HepG2 (cell line): ENCODE measurements at regions not wholly inside any gene's neighbourhood (a gene's known extent, or its start where the extent isn't known, plus 50 kb on each side); places are given as distances from the start of the nearest gene placed in this dataset.

ENCODE experiments used
- ERF ChIP-seq: IDR thresholded peaks from 2 replicates; pipeline ENCODE4 v1.6.1; 2018; ENCODE audit warnings: missing biosample characterization, missing genetic modification reagents
- ESRRA ChIP-seq: sonication (generic); formaldehyde crosslinking; IDR thresholded peaks from 2 replicates; pipeline ENCODE4 v1.5.1; 2020; ENCODE audit warnings: mild to moderate bottlenecking, low read depth, missing genetic modification reagents
- GABPA ChIP-seq, 2 experiments: IDR thresholded peaks; 2 replicates each; pipeline ENCODE4 v1.6.1; 2011 to 2016; ENCODE audit warnings: low read depth in 2 of 2, low read length in 1 of 2, missing biosample characterization in 1 of 2, missing genetic modification characterization in 1 of 2
- HOXA3 ChIP-seq: sonication (generic); formaldehyde crosslinking; IDR thresholded peaks from 2 replicates; pipeline ENCODE4 v1.5.0; 2020; ENCODE audit warnings: missing genetic modification reagents
- IRF2 ChIP-seq: IDR thresholded peaks from 2 replicates; pipeline ENCODE4 v1.6.1; 2018; ENCODE audit warnings: missing genetic modification reagents, missing compliant biosample characterization
- KAT8 ChIP-seq: IDR thresholded peaks from 2 replicates; pipeline ENCODE4 v1.6.1; 2016; ENCODE audit warnings: missing genetic modification reagents, missing compliant biosample characterization
- PBX3 ChIP-seq: sonication (generic); formaldehyde crosslinking; IDR thresholded peaks from 2 replicates; pipeline ENCODE4 v1.8.1; 2023; ENCODE audit warnings: missing genetic modification reagents, inconsistent platforms, borderline replicate concordance
- THYN1 ChIP-seq: sonication (generic); formaldehyde crosslinking; IDR thresholded peaks from 2 replicates; pipeline ENCODE4 v1.8.1; 2023; ENCODE audit warnings: low read depth, mild to moderate bottlenecking, moderate library complexity, missing genetic modification reagents, borderline replicate concordance
- ZNF207 ChIP-seq: fragments of 450-650 bp; IDR thresholded peaks from 2 replicates; pipeline ENCODE4 v1.6.1; 2016; ENCODE audit warnings: antibody characterized with exemption, borderline replicate concordance
- ZNF234 ChIP-seq: sonication (generic); formaldehyde crosslinking; conservative IDR thresholded peaks from 2 replicates; pipeline ENCODE4 v1.5.1; 2020; ENCODE audit warnings: mild to moderate bottlenecking, missing genetic modification reagents
- ZNF263 ChIP-seq: sonication (generic); formaldehyde crosslinking; IDR thresholded peaks from 2 replicates; pipeline ENCODE4 v1.4.0; 2020; ENCODE audit warnings: missing genetic modification reagents
- ZNF33A ChIP-seq: sonication (generic); formaldehyde crosslinking; IDR thresholded peaks from 2 replicates; pipeline ENCODE4 v1.5.1; 2020; ENCODE audit warnings: missing genetic modification reagents, mild to moderate bottlenecking, moderate library complexity, borderline replicate concordance
- ZNF496 ChIP-seq: sonication (generic); formaldehyde crosslinking; IDR thresholded peaks from 2 replicates; pipeline ENCODE4 v1.8.1; 2023; ENCODE audit warnings: mild to moderate bottlenecking, moderate library complexity, missing genetic modification reagents; ENCODE audit not compliant: insufficient replicate concordance
- ZNF546 ChIP-seq: sonication (generic); formaldehyde crosslinking; conservative IDR thresholded peaks from 2 replicates; pipeline ENCODE4 v1.8.1; 2023; ENCODE audit warnings: mild to moderate bottlenecking, missing genetic modification reagents
- ZNF605 ChIP-seq: sonication (generic); formaldehyde crosslinking; IDR thresholded peaks from 2 replicates; pipeline ENCODE4 v1.8.0; 2022; ENCODE audit warnings: mild to moderate bottlenecking, missing genetic modification reagents
- ZNF720 ChIP-seq: sonication (generic); formaldehyde crosslinking; IDR thresholded peaks from 2 replicates; pipeline ENCODE4 v1.4.0; 2020; ENCODE audit warnings: missing genetic modification reagents
- TF ChIP-seq, protein P1 (sequence below), 2 experiments: fragments of 450-650 bp in 1 of 2; sonication (generic) in 1 of 2; formaldehyde crosslinking in 1 of 2; IDR thresholded peaks; 2 replicates each; pipeline versions ENCODE4 v1.6.1 to v1.8.0; 2016 to 2022; ENCODE audit warnings: antibody characterized with exemption in 1 of 2, mild to moderate bottlenecking in 1 of 2, missing genetic modification reagents in 1 of 2

GRCh38 chr5:116947691-116948528, 373.3 kb upstream of the SEMA6A start (continued):
- TF ChIP-seq, protein P1, sequence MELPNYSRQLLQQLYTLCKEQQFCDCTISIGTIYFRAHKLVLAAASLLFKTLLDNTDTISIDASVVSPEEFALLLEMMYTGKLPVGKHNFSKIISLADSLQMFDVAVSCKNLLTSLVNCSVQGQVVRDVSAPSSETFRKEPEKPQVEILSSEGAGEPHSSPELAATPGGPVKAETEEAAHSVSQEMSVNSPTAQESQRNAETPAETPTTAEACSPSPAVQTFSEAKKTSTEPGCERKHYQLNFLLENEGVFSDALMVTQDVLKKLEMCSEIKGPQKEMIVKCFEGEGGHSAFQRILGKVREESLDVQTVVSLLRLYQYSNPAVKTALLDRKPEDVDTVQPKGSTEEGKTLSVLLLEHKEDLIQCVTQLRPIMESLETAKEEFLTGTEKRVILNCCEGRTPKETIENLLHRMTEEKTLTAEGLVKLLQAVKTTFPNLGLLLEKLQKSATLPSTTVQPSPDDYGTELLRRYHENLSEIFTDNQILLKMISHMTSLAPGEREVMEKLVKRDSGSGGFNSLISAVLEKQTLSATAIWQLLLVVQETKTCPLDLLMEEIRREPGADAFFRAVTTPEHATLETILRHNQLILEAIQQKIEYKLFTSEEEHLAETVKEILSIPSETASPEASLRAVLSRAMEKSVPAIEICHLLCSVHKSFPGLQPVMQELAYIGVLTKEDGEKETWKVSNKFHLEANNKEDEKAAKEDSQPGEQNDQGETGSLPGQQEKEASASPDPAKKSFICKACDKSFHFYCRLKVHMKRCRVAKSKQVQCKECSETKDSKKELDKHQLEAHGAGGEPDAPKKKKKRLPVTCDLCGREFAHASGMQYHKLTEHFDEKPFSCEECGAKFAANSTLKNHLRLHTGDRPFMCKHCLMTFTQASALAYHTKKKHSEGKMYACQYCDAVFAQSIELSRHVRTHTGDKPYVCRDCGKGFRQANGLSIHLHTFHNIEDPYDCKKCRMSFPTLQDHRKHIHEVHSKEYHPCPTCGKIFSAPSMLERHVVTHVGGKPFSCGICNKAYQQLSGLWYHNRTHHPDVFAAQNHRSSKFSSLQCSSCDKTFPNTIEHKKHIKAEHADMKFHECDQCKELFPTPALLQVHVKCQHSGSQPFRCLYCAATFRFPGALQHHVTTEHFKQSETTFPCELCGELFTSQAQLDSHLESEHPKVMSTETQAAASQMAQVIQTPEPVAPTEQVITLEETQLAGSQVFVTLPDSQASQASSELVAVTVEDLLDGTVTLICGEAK (IDR thresholded peaks at IDR 0.05): no peak
- TF ChIP-seq, protein P1 (CRISPR knock-in tag; IDR thresholded peaks at IDR 0.05): no peak; the same call in 1 of the 2 replicates
- TF ChIP-seq ZNF234 (CRISPR knock-in tag) (no peak), ZNF720 (CRISPR knock-in tag) (no peak), ESRRA (CRISPR knock-in tag) (no peak), GABPA (IDR thresholded peaks at IDR 0.05; ENCODE audit: low read depth, low read length) (no peak), GABPA (CRISPR knock-in tag; IDR thresholded peaks at IDR 0.05; ENCODE audit: low read depth) (peak; percentile 80), ZNF263 (CRISPR knock-in tag) (0 out of 2 replicates have a peak, but pooled peaks have one; percentile 50), THYN1 (CRISPR knock-in tag) (no peak), KAT8 (CRISPR knock-in tag) (peak; percentile 63; the same call in 1 of the 2 replicates), HOXA3 (CRISPR knock-in tag) (peak; percentile 56), ZNF546 (no peak), ZNF496 (CRISPR knock-in tag) (no peak), ZNF605 (CRISPR knock-in tag) (no peak), IRF2 (CRISPR knock-in tag) (peak; percentile 48; the same call in 1 of the 2 replicates), ERF (CRISPR knock-in tag) (peak; percentile 60; the same call in 1 of the 2 replicates), ZNF33A (CRISPR knock-in tag) (no peak), ZNF207 (no peak), PBX3 (CRISPR knock-in tag) (no peak)
